ENCODE measurements at regions not wholly inside any gene's neighbourhood (a gene's known extent, or its start where the extent isn't known, plus 50 kb on each side); places are given as distances from the start of the nearest gene placed in this dataset.
"Not testable (repeated sequence)": the region's sequence is repeated elsewhere in the genome, so short reads cannot be mapped to it uniquely, and the experiment has no call there.

DNA sequence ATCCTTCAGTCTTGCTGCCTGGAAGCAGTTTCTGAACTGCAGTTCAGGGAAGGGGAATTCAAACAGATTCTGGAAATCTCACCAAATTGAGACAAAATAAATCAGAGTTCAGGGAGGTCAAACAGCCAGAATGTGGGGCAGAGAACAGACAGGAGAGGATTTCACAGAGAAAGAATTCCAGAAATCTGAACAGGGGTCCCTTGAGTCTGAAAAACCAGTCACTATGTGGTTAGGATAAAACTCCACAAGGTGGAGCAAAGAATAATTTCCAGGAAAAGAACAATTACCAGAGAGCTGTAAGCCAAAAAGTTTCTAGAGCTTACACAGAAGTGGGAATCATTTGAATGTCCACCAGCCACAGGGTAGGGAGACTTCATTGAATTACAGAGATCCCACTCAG lies 84.7 kb downstream of the URB2 start:
- DNase-seq (ENCODE audit: low read depth): no peak
- in situ Hi-C loops (cut with HindIII; ENCODE audit: low pct_unique_long_range_greater_than_20kb, low sequenced_read_pairs): no loop called here

DNA sequence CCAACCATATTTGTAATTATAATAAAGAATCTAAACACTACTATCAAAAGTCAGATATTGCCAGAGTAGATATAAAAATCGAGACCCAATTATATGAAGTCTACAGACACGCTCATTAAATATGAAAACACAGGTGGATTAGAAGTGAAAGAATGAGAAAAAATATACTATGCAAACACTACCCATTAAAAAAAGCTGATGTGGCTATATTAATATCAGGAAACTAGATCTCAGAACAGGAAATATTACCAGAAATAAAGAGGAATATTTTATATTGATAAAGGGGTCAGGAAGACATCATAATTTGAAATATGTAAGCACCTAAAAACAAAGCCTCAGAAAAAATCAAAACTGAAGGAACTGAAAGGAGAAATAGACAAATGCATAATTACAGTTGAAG lies 88.3 kb downstream of the URB2 start:
- in situ Hi-C loops (cut with HindIII; ENCODE audit: low pct_unique_long_range_greater_than_20kb, low sequenced_read_pairs): no loop called here
- no peak for DNase-seq (ENCODE audit: low read depth)

DNA sequence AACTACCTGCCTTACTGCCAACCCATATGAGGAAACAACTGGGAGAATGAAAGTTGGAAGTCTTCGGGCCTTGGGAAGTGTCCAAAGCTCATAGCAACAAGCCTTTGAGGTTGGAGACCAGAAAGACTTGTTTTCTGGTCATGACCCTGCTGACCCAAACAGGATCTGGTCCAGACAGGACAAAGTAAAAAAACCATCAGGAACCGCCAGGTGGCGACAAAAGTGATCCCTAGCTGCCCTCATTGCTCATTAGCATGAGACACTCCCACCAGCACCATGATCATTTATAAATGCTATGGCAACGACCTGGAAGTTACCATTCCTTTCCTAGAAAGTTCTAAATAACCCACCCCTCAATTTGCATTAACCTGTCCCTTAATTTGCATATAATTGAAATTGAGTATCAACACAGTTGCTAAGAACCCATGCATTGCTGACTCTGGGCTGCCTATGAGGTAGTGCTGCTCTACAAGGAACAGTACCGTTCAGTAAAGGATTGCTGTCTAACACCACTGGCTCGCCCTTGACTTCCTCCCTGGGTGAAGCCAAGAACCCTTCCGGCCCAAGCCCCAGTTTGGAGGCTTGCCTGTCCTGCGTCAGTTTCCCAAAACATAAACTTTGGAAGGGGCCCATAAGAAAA lies 89.0 kb downstream of the URB2 start:
- peak; percentile 11 for DNase-seq (ENCODE audit: low read depth)
- in situ Hi-C loops (cut with HindIII; ENCODE audit: low pct_unique_long_range_greater_than_20kb, low sequenced_read_pairs): no loop called here

DNA sequence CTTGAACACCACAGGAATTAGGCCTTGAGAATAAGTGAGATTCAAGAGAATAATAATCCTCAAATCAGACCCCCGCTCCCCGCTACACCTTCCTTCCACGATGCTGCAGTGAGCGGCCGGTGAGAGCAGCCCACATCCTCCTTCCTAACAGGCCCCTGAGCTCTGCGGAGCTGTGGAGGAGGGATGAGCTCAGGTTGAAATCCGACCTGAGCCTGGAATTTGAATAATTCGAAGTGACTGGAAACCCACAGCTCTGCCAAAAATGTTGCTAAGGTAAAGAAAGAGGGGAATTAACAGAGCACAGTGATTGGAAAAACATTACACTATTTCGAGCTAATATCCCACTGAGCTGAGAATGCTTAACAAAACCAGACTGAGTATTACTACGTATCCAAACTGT lies 90.0 kb downstream of the URB2 start:
- no peak for DNase-seq (ENCODE audit: low read depth)
- in situ Hi-C loops (cut with HindIII; ENCODE audit: low pct_unique_long_range_greater_than_20kb, low sequenced_read_pairs): no loop called here

DNA sequence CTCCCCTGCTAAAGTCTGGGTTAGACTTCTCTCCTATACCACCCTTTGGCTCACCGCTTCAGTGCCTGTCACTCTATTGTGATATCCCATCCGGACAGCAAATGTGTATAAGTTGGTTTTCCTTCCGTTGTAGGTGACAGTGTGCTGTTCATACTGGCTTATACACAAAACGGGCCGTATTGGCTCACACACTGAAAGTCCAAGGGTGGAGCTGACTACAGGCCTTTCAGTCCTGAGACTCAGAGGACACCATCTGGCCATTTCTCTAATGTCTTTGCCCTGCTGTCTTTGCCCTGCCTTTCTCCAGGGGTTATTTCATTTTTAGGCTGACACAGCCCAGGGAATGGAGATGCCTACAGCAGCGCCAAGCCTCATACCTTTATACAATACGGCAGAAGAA lies 90.7 kb downstream of the URB2 start:
- in situ Hi-C loops (cut with HindIII; ENCODE audit: low pct_unique_long_range_greater_than_20kb, low sequenced_read_pairs): no loop called here
- DNase-seq (ENCODE audit: low read depth): no peak

DNA sequence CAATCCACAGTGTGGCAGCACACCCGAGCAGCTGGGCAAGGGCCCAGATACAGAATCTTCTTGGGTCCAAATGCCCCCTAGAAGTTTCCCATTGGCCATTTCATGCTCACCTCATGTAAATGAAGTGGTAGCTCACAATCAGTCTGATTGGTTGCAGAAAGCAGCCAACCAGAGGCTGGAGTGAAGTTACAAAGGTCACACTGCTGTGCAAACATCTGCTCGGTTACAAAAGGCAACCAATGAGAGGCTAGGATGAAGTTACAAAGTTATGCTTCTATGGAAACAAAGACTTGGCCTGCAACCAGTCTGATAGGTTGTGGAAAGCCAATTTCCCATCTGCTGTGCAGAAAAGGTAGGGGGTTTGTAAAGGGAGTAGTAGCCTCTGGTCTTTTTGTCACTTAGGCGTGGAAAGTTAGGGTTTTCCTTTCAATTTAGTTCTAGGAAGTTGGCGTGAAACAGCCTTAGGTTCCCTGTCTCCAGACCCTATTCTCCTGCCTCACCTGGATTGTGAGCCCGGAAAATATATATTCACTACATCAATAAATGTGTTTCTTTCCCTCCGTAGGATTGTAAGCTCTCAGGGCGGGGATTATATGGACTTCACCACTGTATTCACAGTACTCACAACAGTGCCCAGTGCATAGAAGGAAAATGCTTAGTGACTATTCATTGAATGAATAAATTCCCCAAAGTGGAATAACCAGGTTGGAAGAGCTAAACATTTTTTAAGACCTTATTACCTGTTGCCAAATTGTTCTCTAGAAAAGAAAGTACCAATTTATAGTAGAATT lies 91.9 kb downstream of the URB2 start:
- DNase-seq (ENCODE audit: low read depth): no peak
- in situ Hi-C loops (cut with HindIII; ENCODE audit: low pct_unique_long_range_greater_than_20kb, low sequenced_read_pairs): no loop called here

DNA sequence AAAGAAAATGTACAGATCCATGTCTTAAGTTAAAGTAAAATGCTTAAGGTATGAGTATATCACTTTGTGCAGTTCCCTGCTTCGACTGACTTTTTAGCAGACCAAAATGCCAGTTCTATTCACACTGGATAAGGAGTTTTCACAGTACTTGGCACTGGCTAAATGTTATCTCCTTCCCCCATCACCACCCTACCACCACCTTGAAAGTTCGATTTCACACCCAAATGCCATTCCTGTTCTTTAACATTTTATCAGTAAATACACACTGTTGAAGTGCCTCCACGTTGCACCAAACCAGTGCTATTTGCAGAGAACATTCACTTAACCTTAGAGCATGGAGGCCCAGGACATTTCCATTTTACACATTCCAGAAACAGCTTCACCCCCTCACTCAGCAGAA lies 100.0 kb downstream of the URB2 start:
- DNase-seq (ENCODE audit: low read depth): no peak
- in situ Hi-C loops (cut with HindIII; ENCODE audit: low pct_unique_long_range_greater_than_20kb, low sequenced_read_pairs): no loop called here

DNA sequence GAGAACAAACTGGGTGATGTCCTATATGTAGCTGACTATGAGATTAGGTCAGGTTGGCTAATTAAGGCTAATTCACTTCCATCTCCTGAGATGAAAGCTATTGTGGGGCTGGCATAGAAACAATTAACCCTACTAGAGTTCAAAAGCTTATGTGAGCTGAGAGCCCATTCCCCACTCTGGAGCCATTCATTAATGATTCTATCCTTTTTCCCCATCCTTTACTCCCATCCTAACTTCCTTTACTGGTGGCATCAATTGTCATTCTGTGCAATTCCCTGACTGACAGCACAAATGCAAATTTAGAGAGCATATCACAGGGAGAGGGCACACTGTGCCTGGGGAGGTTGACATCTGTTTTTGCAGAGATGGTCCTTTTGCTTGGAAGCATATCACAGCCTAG lies 103.9 kb downstream of the URB2 start:
- in situ Hi-C loops (cut with HindIII; ENCODE audit: low pct_unique_long_range_greater_than_20kb, low sequenced_read_pairs): no loop called here
- no peak for DNase-seq (ENCODE audit: low read depth)

DNA sequence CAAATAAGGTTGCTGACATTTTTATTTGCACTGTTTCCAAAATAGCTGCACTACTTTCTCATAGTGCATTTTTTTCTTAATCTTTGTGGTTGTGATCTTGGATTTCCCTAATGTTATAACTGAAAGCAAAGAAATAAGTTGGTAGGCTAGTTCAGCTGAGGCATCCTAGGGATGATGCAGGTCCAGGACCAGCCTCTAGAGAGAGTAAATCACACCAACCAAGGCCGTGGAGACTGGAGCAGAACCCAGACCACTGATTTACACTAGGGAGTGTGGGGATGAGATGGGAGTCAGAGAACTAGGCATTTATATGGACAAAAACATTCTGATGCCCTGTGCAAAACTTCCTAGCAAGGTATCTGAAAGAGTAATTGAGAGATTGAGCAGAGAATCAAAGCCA lies 104.5 kb downstream of the URB2 start:
- in situ Hi-C loops (cut with HindIII; ENCODE audit: low pct_unique_long_range_greater_than_20kb, low sequenced_read_pairs): no loop called here
- DNase-seq (ENCODE audit: low read depth): no peak

DNA sequence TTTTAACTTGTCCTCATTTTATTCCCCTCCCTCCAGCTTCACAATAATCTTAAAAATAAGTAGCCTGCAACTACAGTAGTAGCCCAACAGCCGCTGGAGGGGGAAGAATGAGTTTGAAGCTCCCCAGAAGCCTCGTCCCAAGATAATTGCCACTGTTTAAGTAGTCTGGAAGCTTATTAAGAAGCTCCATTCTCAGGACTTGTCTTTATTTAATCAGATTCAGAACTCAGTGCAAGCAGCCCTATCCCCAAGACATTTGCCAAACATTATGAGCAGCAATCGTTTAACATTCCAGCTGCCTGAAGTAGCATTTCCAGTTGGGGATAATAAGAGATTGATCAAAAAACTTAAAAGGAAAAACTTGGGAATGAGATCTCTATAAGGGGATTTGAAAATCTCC lies 106.0 kb downstream of the URB2 start:
- no peak for DNase-seq (ENCODE audit: low read depth)
- in situ Hi-C loops (cut with HindIII; ENCODE audit: low pct_unique_long_range_greater_than_20kb, low sequenced_read_pairs): no loop called here

DNA sequence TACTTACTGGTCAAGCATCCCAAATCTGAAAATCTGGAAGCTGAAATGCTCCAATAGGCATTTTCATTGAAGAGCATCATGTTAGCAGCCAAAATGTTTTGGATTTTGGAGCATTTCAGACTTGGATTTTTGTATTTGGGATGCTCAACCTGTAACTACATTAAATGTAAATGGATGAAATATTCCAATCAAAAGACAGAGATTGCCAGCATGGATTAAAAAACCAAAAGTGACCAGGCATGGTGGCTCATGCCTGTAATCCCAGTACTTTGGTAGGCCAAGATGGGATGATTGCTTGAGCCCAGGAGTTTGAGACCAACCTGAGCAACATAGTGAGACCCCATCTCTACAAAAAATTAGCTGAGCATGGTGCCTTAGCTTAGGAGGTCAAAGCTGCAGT lies 110.3 kb downstream of the URB2 start:
- no peak for DNase-seq (ENCODE audit: low read depth)
- in situ Hi-C loops (cut with HindIII; ENCODE audit: low pct_unique_long_range_greater_than_20kb, low sequenced_read_pairs): no loop called here

DNA sequence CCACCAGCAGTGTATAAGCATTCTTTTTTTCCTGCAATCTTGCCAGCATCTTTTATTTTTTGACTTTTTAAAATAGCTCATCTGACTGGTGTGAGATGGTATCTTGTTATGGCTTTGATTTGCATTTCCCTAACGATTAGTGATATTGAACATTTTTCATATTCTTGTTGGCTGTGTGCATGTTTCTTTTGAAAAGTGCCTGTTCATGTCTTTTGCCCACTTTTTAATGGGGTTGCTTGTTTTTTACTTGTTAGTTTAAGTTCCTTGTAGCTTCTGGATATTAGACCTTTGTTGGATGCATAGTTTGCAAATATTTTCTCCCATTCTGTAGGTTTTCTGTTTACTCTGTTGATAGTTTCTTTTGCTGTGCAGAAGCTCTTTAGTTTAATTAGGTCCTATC lies 116.6 kb downstream of the URB2 start:
- DNase-seq (ENCODE audit: low read depth); in situ Hi-C loops (cut with HindIII; ENCODE audit: low pct_unique_long_range_greater_than_20kb, low sequenced_read_pairs): not testable (repeated sequence)

DNA sequence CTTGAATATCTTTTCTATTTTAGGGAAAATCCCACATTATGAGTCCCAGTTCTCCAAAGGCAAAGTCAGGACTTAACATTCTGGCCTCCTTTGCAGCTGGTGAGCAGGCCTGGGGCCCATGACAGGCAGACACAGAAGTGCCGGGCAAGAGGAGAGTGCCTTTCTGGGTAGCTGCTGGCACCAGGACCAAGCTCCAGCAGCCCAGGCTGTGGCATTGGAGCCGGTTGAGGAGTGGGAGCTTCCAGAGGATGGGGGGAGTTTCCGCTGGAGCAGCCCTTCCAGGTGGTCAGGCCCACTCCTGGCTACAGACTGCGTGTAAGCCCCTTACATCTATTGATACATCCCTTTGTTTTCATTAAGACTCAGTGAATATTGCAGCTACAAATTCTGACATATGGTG lies 123.9 kb downstream of the URB2 start:
- in situ Hi-C loops (cut with HindIII; ENCODE audit: low pct_unique_long_range_greater_than_20kb, low sequenced_read_pairs): no loop called here
- DNase-seq (ENCODE audit: low read depth): no peak

DNA sequence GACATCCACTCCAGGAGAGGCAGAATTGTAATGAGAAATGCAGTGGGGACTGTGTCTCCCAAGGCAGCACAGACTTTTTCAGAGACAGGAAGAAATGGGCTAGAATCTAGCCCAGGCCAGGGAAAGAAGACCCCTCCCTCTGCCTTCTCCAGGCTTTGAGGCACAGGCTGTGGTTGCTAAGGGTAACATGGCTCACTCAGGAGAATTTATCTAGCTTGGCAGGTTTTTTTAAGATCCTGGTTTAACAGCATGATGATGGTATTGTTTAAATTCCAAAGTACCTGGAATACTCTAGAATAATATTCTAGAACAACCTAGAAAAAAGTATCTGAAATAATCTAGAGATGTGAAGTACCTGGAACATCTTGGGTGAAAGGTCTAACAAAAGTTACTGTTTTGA lies 125.6 kb downstream of the URB2 start:
- in situ Hi-C loops (cut with HindIII; ENCODE audit: low pct_unique_long_range_greater_than_20kb, low sequenced_read_pairs): no loop called here

DNA sequence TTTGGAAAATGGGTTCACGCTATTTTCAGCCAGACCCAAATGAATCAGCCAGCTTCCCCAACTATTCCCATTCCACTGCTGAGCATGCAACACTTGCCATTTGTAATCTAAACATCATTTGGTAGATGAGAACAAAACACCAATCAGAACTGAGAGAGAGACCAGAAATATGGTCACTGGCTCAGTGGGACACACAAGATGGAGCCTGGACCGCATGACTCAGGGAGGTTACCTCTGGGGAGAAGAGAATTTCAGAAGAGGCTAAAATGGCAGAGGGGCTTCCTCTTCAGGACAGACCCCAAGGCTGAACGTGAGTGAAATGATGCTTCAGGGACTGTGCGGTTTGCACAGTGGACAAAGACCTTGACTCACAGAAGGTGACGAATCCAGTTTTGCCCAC lies 126.6 kb downstream of the URB2 start:
- no peak for DNase-seq (ENCODE audit: low read depth)
- in situ Hi-C loops (cut with HindIII; ENCODE audit: low pct_unique_long_range_greater_than_20kb, low sequenced_read_pairs): no loop called here

More for the DNA sequence above, 125.6 kb downstream of the URB2 start:
- no peak for DNase-seq (ENCODE audit: low read depth)

DNA sequence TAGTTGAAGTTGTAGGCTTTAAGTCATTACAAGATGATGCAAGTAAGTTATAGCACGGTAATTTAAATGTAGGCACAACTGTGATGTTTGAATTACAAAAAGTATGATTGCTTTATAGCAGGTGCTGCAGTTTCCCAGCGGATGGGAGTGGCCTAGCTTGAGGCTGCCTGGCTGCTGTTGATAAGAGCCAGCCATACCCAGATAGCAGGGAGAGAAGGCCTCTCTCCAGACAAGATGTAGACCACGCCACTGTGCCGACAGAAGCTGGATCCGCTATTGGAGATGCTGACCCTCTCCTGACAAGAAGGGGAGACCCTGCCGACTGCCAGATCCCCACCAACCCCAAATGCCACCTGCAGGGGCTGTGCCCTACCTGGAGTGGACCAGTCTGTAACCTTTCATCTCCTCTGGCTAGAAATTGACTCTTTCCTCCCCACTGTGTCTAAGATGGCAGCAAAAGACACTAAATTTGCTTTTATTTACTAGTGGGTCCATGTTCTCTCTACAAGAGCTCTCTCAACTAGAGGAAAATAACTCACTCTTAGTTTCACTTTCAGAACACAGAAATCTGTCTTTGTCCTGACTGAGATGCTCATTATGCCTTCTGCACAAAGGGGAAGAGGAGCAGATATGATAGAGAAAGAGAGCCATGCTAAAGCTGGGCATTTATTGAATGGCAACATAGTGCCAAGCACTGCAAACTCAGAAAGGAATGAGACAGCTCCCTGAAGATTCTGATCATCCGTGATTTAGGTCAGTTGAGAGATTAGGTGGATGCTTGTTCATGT lies 127.9 kb downstream of the URB2 start:
- in situ Hi-C loops (cut with HindIII; ENCODE audit: low pct_unique_long_range_greater_than_20kb, low sequenced_read_pairs): no loop called here
- no peak for DNase-seq (ENCODE audit: low read depth)

DNA sequence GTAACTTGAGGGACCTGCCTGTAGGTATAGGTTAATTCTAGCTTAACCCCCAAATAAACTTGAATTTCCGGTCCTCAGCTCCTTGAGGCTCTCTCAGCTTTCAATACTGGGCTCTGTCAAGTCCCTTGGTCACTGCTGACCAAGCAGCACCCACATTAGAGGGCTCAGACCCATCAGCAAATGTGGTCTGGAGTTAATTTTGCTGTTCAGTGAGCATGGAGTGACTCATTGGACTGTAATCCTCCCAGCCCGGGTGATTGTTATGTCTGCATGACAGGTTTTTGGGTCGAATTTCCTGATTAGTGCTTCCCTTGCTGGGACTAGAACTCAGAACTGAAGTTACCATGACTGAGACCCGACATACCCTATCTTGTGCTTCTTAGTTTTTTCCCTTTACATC lies 130.6 kb downstream of the URB2 start:
- in situ Hi-C loops (cut with HindIII; ENCODE audit: low pct_unique_long_range_greater_than_20kb, low sequenced_read_pairs): no loop called here
- peak; percentile 64 for DNase-seq (ENCODE audit: low read depth)

DNA sequence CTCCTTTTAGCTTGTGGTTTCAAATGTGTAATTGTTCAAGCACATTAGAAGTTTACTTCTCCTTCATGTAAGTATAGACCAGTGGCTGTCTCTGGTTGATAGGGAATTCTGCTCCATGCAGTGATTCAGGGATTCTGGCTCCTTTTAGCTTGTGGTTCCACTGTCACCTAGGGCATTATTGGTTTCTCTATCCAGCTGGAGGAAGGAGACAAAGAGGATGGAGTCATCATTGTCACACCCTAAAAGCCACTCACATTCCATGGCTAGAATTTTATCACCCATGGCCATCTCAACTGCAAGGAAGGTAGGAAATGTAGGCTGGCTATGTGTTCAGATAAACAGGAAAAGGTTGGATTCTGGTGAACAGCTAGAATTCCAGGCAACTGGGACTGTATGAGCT lies 131.2 kb downstream of the URB2 start:
- DNase-seq (ENCODE audit: low read depth): peak; percentile 53
- in situ Hi-C loops (cut with HindIII; ENCODE audit: low pct_unique_long_range_greater_than_20kb, low sequenced_read_pairs): no loop called here
